Astrocyte of the cerebellum (primary cell): ENCODE measurements at regions not wholly inside any gene's neighbourhood (a gene's known extent, or its start where the extent isn't known, plus 50 kb on each side); places are given as distances from the start of the nearest gene placed in this dataset.

Source experiments
- DNase-seq: peaks from one replicate; pipeline ENCODE4 v3.0.0-alpha.2; 2011; ENCODE audit warnings: low read depth
- H3K4me3 ChIP-seq: 2 replicates; pipeline ENCODE4 v1.5.1; 2011; ENCODE audit warnings: mild to moderate bottlenecking, low read depth, low read length, moderate library complexity
- CTCF ChIP-seq: IDR thresholded peaks from 2 replicates; pipeline ENCODE4 v1.5.1; 2012; ENCODE audit warnings: low read length, low read depth, moderate library complexity, mild to moderate bottlenecking; ENCODE audit errors: missing control alignments
- in situ Hi-C: cut with HindIII; loops from 2 replicates; pipeline ENCODE4 v1.10.0; 2017; ENCODE audit warnings: low sequenced_read_pairs

DNA sequence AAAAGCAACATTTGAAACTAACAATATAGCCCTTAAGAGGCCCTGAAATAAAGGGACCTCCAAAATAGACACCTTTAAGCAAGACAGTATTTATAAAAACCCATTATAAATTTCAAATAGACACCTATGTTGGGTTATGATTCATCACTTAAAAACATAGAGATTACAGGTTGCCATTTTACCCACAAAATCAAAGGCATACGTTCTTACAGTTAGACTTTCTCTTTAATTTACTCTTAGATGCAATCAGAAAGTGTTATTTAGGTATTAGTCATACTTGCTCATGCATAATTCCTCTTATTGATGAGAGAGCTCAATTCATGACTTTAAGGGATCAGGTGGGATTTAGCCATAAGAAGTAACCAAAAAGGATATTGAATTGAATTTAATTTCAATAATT, 51.5 kb upstream of the TMEM200A start:
- TF ChIP-seq CTCF, result no peak
- in situ Hi-C loops, result loop anchor here (25.0 kb wide), 1 partner anchor 548 kb away; no protein-coding TSS in a partner anchor
- DNase-seq, result no peak
- H3K4me3 ChIP-seq, result no peak overlapping the region

DNA sequence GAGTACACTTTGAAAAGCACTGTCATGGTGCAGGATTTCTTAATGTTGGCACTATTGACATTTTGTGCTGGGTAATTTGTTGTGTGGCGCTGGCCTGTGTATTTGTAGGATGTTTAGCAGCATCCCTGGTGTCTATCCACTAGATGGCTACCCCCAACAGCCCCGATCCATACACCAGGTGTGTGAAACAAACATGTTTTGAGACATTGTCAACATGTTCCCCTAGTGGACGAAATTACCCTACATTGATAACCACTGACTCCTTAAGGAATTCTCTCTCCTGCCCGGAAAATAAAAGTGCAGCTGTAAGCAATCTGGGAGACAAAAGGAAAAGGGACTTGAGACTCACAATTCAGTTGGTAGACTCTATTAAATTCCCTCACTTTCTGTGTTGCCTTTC, 52.6 kb upstream of the TMEM200A start:
- in situ Hi-C loops, result loop anchor here (25.0 kb wide), 1 partner anchor 549 kb away; no protein-coding TSS in a partner anchor
- no peak for TF ChIP-seq CTCF

DNA sequence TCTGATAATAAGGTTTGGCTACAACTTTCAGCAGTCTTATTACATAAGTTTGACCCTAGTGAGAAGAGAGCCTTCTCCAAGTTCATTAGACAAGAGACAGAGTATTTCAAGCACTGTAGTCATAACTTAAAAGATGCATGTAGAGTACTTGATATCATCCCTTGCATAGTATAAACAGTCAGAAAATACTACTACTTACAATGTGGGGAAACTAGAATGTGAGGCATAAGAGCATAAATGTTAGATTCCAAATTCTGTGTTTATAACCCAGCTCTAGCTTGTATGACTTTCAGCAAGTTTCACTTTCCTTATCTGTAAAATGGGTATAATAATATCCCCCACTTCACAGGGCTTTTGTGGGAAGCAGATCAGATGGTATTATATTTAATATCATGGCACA, 56.8 kb upstream of the TMEM200A start:
- H3K4me3 ChIP-seq, result no peak overlapping the region
- DNase-seq, result no peak
- no peak for TF ChIP-seq CTCF
- in situ Hi-C loops, result loop anchor here (25.0 kb wide), 1 partner anchor 553 kb away; no protein-coding TSS in a partner anchor

More for the DNA sequence above, 52.6 kb upstream of the TMEM200A start:
- no peak overlapping the region for H3K4me3 ChIP-seq
- DNase-seq, result no peak

GRCh38 chr6:130307752-130308361, 58.0 kb upstream of the TMEM200A start:
- peak; percentile 26 for DNase-seq
- in situ Hi-C loops, result loop anchor here (25.0 kb wide), 1 partner anchor 554 kb away; no protein-coding TSS in a partner anchor
- no peak overlapping the region for H3K4me3 ChIP-seq
- no peak for TF ChIP-seq CTCF

DNA sequence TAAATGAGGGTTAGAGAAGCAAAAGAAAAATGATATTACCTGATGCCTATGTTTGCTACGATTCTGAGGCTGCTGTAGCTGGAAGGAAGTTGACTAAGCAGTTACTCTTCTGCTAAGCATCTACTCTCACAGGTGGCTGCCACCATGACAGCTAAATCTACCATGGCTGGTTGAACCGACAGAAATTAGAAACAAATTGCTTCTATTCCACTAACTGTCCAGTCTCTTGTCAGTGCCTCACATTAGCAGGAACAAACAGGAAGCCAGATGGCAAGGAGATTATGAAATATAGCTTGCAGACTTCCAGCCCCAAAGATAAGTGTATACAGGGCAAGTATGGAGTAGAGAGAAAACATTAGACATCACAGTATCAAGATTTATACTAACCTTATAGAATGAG, 59.4 kb upstream of the TMEM200A start:
- TF ChIP-seq CTCF, result no peak
- in situ Hi-C loops, result loop anchor here (25.0 kb wide), 1 partner anchor 556 kb away; no protein-coding TSS in a partner anchor
- no peak for DNase-seq

DNA sequence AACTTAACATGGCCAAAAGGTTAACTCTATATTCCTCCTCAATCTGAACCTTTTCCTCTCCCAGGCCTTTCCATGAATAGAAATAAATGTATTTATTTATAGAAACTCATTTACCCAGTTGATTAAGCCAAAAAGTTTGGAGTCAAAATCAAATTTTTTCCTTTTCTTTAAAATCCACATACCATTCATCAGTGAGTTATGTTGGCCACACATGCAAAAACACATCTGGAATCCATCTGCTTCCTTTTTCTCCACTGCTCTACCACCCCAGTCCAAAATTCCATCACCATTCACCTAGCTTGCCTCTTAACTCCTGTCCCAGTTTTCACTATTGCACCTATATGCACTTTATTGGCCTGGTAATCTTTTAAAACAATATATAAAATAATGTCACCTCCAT, 62.4 kb upstream of the TMEM200A start:
- DNase-seq, result peak; percentile 37
- no peak for TF ChIP-seq CTCF
- in situ Hi-C loops, result loop anchor here (25.0 kb wide), 1 partner anchor 559 kb away; no protein-coding TSS in a partner anchor
- no peak overlapping the region for H3K4me3 ChIP-seq

More for the DNA sequence above, 59.4 kb upstream of the TMEM200A start:
- H3K4me3 ChIP-seq, result no peak overlapping the region
